ENCODE measurements at regions not wholly inside any gene's neighbourhood (a gene's known extent, or its start where the extent isn't known, plus 50 kb on each side); places are given as distances from the start of the nearest gene placed in this dataset.

DNA sequence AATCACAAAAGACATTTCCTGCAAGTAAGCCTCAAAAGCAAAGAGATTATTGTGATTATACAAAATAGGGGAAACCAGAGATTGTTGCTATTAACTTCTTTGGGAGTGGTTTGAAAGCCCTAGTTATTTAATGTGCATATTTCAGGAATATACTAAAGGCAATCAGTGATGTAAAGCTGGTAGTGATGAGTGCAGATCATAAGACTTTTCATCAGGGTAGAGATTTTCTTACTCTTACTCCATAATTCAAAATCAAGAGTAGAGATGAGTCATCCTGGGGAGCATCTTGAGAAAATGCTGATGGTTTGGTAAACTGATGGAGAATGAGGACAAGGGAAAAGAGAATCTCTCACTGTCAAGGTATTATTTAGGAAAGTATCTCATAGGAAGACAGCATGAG lies 309.5 kb downstream of the FBXO15 start:
- no peak overlapping the region for H3K4me3 ChIP-seq
- no peak overlapping the region for H3K27ac ChIP-seq
- no peaks in the 10 kb centered on the region for H3K4me1 ChIP-seq
- intact Hi-C loops (cut with DNase I): no loop called here
- H3K27me3 ChIP-seq: peaks cover 0 to 1% (median 0%) of the 10 kb centered on the region in 3 donors
- TF ChIP-seq EP300 (IDR thresholded peaks at IDR 0.05): no peak
- DNase-seq: no peak
- H3K36me3 ChIP-seq: no peaks in the 10 kb centered on the region
- no peaks in the 10 kb centered on the region for H3K9me3 ChIP-seq

- H3K27me3 ChIP-seq: no peaks in the 10 kb centered on the region
These were observed 311.8 kb downstream of the FBXO15 start for GRCh38 chr18:73835656-73836364.

GRCh38 chr18:73835039-73835438 lies 312.6 kb downstream of the FBXO15 start:
- Histone ChIP-seq H3K4me1 (no peaks in the 10 kb centered on the region), H3K27me3 (no peaks in the 10 kb centered on the region), H3K9me3 (no peaks in the 10 kb centered on the region), H3K27ac (no peak overlapping the region), H3K4me3 (no peak overlapping the region), H3K36me3 (no peaks in the 10 kb centered on the region)
- 70 to 83% methylated on average over 3 of the region's 3 CpGs for WGBS, 2 donors
- intact Hi-C loops (cut with DNase I): no loop called here
- no peak for DNase-seq
- TF ChIP-seq POLR2A (IDR thresholded peaks at IDR 0.05) (no peak), POLR2AphosphoS5 (IDR thresholded peaks at IDR 0.05) (no peak), EP300 (IDR thresholded peaks at IDR 0.05) (no peak), CTCF (IDR thresholded peaks at IDR 0.05) (no peak)

More at GRCh38 chr18:73835656-73836364, 311.8 kb downstream of the FBXO15 start:
- Histone ChIP-seq H3K36me3 (no peaks in the 10 kb centered on the region), H3K9me3 (no peaks in the 10 kb centered on the region), H3K4me1 (no peaks in the 10 kb centered on the region), H3K27ac (no peak overlapping the region), H3K4me3 (no peak overlapping the region)
- intact Hi-C loops (cut with DNase I): no loop called here
- DNase-seq: no peak
- 69 to 80% methylated on average over 8 of the region's 8 CpGs for WGBS, 2 donors
- TF ChIP-seq POLR2AphosphoS5 (IDR thresholded peaks at IDR 0.05): no peak
- TF ChIP-seq CTCF (IDR thresholded peaks at IDR 0.05): no peak
- no peak for TF ChIP-seq POLR2A (IDR thresholded peaks at IDR 0.05)
- TF ChIP-seq EP300 (IDR thresholded peaks at IDR 0.05): no peak

DNA sequence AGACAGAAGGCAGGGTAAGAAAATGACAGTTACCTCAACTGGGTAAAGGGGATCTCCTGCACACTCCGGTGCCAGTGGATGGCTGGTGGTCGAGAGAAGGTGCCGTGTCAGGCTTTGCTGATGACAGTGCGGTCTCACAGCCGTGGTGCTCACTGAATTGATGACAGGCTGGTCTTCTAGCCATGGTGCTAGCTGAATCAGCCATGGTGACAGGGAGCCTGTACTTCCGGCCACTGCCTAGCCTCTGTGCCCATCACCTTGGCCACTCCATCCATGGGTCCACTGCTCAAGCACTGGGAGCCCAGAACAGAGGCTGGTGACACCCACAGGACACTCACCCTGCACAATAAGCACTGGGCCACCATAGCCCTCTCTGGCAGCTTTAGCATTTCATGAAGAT lies 315.9 kb downstream of the FBXO15 start:
- no peaks in the 10 kb centered on the region for H3K9me3 ChIP-seq
- DNase-seq: no peak
- TF ChIP-seq CTCF (IDR thresholded peaks at IDR 0.05): no peak
- TF ChIP-seq EP300 (IDR thresholded peaks at IDR 0.05): no peak
- no peak for TF ChIP-seq POLR2AphosphoS5 (IDR thresholded peaks at IDR 0.05)
- no peak for TF ChIP-seq POLR2A (IDR thresholded peaks at IDR 0.05)
- no peaks in the 10 kb centered on the region for H3K4me1 ChIP-seq
- no peaks in the 10 kb centered on the region for H3K36me3 ChIP-seq
- no peak overlapping the region for H3K4me3 ChIP-seq
- WGBS, 2 donors: 75 to 86% methylated on average over 6 of the region's 6 CpGs
- no peaks in the 10 kb centered on the region for H3K27me3 ChIP-seq
- H3K27ac ChIP-seq: no peak overlapping the region
- intact Hi-C loops (cut with DNase I): no loop called here

DNA sequence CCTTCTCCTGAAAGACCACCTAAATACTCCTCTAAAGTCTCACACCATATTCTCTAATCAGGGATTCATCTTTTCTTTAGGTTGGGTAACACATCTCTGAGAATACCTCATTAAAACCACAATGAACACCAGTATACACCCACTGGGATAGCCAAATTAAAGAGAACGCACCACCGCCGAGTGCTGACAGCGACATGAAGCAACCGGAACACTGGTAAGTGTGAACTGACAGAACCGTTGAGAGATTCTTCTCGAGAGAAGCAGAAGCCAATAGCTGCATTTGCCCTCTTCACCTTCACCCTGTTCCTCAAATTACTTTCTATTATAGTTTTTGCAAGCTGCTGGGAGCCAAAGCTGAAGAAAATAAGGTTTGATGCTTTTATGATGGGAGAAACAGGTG lies 318.5 kb downstream of the FBXO15 start:
- Histone ChIP-seq H3K4me1 (no peaks in the 10 kb centered on the region), H3K27ac (no peak overlapping the region), H3K27me3 (no peaks in the 10 kb centered on the region), H3K9me3 (no peaks in the 10 kb centered on the region), H3K4me3 (no peak overlapping the region), H3K36me3 (no peaks in the 10 kb centered on the region)
- intact Hi-C loops (cut with DNase I): no loop called here
- TF ChIP-seq POLR2A (IDR thresholded peaks at IDR 0.05): no peak
- no peak for DNase-seq
- 94% methylated on average over 7 of the region's 7 CpGs for WGBS, 2 donors

GRCh38 chr18:73827801-73828200 lies 319.8 kb downstream of the FBXO15 start:
- intact Hi-C loops (cut with DNase I): no loop called here
- no peaks in the 10 kb centered on the region for H3K4me1 ChIP-seq
- no peak for DNase-seq
- H3K4me3 ChIP-seq: no peak overlapping the region
- no peaks in the 10 kb centered on the region for H3K36me3 ChIP-seq
- no peaks in the 10 kb centered on the region for H3K27me3 ChIP-seq
- H3K27ac ChIP-seq: no peak overlapping the region
- no peaks in the 10 kb centered on the region for H3K9me3 ChIP-seq
- TF ChIP-seq EP300 (IDR thresholded peaks at IDR 0.05) (no peak), POLR2AphosphoS5 (IDR thresholded peaks at IDR 0.05) (no peak), CTCF (IDR thresholded peaks at IDR 0.05) (no peak), POLR2A (IDR thresholded peaks at IDR 0.05) (no peak)
- WGBS, 2 donors: 78 to 90% methylated on average over 7 of the region's 7 CpGs
